Transverse colon (tissue), 3 donors: ENCODE measurements at regions not wholly inside any gene's neighbourhood (a gene's known extent, or its start where the extent isn't known, plus 50 kb on each side); places are given as distances from the start of the nearest gene placed in this dataset.

Experiments used
- EP300 ChIP-seq: sonication (generic); formaldehyde crosslinking; IDR thresholded peaks from one replicate; pipeline ENCODE4 v1.6.1; 2017; ENCODE audit warnings: antibody characterized with exemption, low read depth
- POLR2A ChIP-seq: fragments of 450-650 bp; IDR thresholded peaks from one replicate; pipeline ENCODE4 v1.6.1; 2016; ENCODE audit warnings: antibody characterized with exemption, mild to moderate bottlenecking, moderate library complexity
- TF ChIP-seq, protein P1 (sequence below), 5 experiments: fragments of 200-600 bp in 3 of 5; fragments of 450-650 bp in 2 of 5; sonication (generic) in 3 of 5; IDR thresholded peaks; 1 replicate in 2 of 5; 2 replicates in 3 of 5; pipeline ENCODE4 v1.5.1; 2016 to 2017; ENCODE audit warnings: antibody characterized with exemption in 5 of 5, inconsistent platforms in 3 of 5, mild to moderate bottlenecking in 2 of 5, moderate library complexity in 1 of 5

DNA sequence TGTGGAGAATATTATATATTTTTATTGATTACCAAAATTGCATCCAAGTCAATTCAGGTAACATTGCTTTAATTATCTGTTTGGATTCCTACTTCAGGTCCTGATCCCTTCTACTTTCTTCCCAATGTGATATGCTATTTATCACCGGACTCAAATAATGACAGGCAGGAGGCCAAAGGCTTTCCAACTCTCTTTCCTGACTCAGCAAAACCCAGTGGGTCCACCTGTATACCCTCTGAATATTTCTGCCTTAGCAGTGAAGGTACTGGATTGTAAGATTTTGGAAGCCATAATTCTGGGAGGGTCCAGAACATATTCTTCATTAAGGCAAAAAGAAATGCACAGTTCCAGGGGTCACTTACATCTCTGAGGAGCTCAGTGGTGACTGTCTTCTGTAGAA, 260.2 kb upstream of the UBASH3B start:
- TF ChIP-seq, protein P1, sequence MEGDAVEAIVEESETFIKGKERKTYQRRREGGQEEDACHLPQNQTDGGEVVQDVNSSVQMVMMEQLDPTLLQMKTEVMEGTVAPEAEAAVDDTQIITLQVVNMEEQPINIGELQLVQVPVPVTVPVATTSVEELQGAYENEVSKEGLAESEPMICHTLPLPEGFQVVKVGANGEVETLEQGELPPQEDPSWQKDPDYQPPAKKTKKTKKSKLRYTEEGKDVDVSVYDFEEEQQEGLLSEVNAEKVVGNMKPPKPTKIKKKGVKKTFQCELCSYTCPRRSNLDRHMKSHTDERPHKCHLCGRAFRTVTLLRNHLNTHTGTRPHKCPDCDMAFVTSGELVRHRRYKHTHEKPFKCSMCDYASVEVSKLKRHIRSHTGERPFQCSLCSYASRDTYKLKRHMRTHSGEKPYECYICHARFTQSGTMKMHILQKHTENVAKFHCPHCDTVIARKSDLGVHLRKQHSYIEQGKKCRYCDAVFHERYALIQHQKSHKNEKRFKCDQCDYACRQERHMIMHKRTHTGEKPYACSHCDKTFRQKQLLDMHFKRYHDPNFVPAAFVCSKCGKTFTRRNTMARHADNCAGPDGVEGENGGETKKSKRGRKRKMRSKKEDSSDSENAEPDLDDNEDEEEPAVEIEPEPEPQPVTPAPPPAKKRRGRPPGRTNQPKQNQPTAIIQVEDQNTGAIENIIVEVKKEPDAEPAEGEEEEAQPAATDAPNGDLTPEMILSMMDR (IDR thresholded peaks at IDR 0.05), result no peak
- no peak for TF ChIP-seq POLR2A
- TF ChIP-seq EP300, result no peak
